HEK293 (cell line): ENCODE measurements at regions not wholly inside any gene's neighbourhood (a gene's known extent, or its start where the extent isn't known, plus 50 kb on each side); places are given as distances from the start of the nearest gene placed in this dataset.

Experiments used
- CTCF ChIA-PET: fragments of 350-600 bp; formaldehyde crosslinking; extraction: SDS; loops from one replicate; lab custom pipeline; 2021; ENCODE audit warnings: antibody characterized with exemption; lab: Yijun Ruan, JAX
- POLR2A ChIA-PET: fragments of 300-600 bp; formaldehyde crosslinking; extraction: SDS; loops from one replicate; lab custom pipeline; 2020; ENCODE audit warnings: antibody characterized with exemption, inconsistent platforms; lab: Yijun Ruan, JAX
- H3K27ac ChIP-seq: fragments of 200-500 bp; sonication (Bioruptor generic); 2 replicates; pipeline ENCODE4 v1.5.1; 2014; ENCODE audit warnings: low read depth, low read length, control low read depth, inconsistent platforms; ENCODE audit errors: extremely low read depth
- H3K36me3 ChIP-seq, 2 experiments: fragments of 200-500 bp in 1 of 2; sonication (Bioruptor generic) in 1 of 2; 1 replicate in 1 of 2; 2 replicates in 1 of 2; pipeline ENCODE4 v1.5.1; 2014 to 2017; ENCODE audit warnings: inconsistent platforms in 2 of 2, low read length in 2 of 2; ENCODE audit not compliant: control insufficient read depth in 2 of 2, insufficient read depth in 1 of 2
- H3K4me1 ChIP-seq: fragments of 200-500 bp; sonication (Bioruptor generic); 2 replicates; pipeline ENCODE4 v1.5.1; 2014; ENCODE audit warnings: mild to moderate bottlenecking, low read length, inconsistent platforms; ENCODE audit not compliant: control insufficient read depth, insufficient read depth
- H3K4me3 ChIP-seq: 2 replicates; pipeline ENCODE4 v1.5.1; 2011; ENCODE audit warnings: low read depth, mild to moderate bottlenecking, control low read depth, low read length, moderate library complexity
- H3K9me3 ChIP-seq: fragments of 200-500 bp; sonication (Bioruptor generic); 2 replicates; pipeline ENCODE4 v1.5.1; 2014; ENCODE audit warnings: low read depth, low read length, inconsistent platforms; ENCODE audit not compliant: control insufficient read depth, insufficient read depth
- KLF16 ChIP-seq: fragments of 450-650 bp; formaldehyde crosslinking; IDR thresholded peaks from 2 replicates; pipeline ENCODE4 v1.5.1; 2017; ENCODE audit warnings: missing biosample characterization, missing genetic modification characterization
- ZBTB1 ChIP-seq: fragments of 450-650 bp; formaldehyde crosslinking; IDR thresholded peaks from 2 replicates; pipeline ENCODE4 v1.5.1; 2016; ENCODE audit warnings: missing biosample characterization, missing genetic modification characterization
- ZFP3 ChIP-seq: fragments of 450-650 bp; formaldehyde crosslinking; IDR thresholded peaks from 2 replicates; pipeline ENCODE4 v1.5.1; 2016; ENCODE audit warnings: low read depth, missing biosample characterization, missing genetic modification characterization
- ZNF169 ChIP-seq: fragments of 450-650 bp; formaldehyde crosslinking; IDR thresholded peaks from 2 replicates; pipeline ENCODE4 v1.5.1; 2016; ENCODE audit warnings: missing biosample characterization, missing genetic modification characterization
- ZNF214 ChIP-seq: fragments of 450-650 bp; formaldehyde crosslinking; IDR thresholded peaks from 2 replicates; pipeline ENCODE4 v1.5.1; 2017; ENCODE audit warnings: missing biosample characterization, mild to moderate bottlenecking, missing genetic modification characterization, borderline replicate concordance
- ZNF311 ChIP-seq: fragments of 450-650 bp; formaldehyde crosslinking; IDR thresholded peaks from 2 replicates; pipeline ENCODE4 v1.5.1; 2017; ENCODE audit warnings: missing biosample characterization, missing genetic modification characterization, borderline replicate concordance
- ZNF362 ChIP-seq: fragments of 450-650 bp; formaldehyde crosslinking; IDR thresholded peaks from 2 replicates; pipeline ENCODE4 v1.5.1; 2016; ENCODE audit warnings: missing biosample characterization, missing genetic modification characterization
- ZNF37A ChIP-seq: fragments of 450-650 bp; IDR thresholded peaks from 2 replicates; pipeline ENCODE4 v1.5.1; 2018; ENCODE audit warnings: missing biosample characterization, missing genetic modification characterization
- ZNF488 ChIP-seq: fragments of 450-650 bp; formaldehyde crosslinking; IDR thresholded peaks from 2 replicates; pipeline ENCODE4 v1.5.1; 2016; ENCODE audit warnings: missing biosample characterization, missing genetic modification characterization
- ZNF501 ChIP-seq: fragments of 450-650 bp; formaldehyde crosslinking; IDR thresholded peaks from 2 replicates; pipeline ENCODE4 v1.5.1; 2016; ENCODE audit warnings: missing biosample characterization, missing genetic modification characterization
- ZNF518A ChIP-seq: fragments of 450-650 bp; formaldehyde crosslinking; conservative IDR thresholded peaks from 2 replicates; pipeline ENCODE4 v1.5.1; 2016; ENCODE audit warnings: low read depth, missing biosample characterization, missing genetic modification characterization
- ZNF544 ChIP-seq: fragments of 450-650 bp; formaldehyde crosslinking; IDR thresholded peaks from 2 replicates; pipeline ENCODE4 v1.5.0; 2017; ENCODE audit warnings: missing biosample characterization, missing genetic modification characterization
- ZNF585B ChIP-seq: fragments of 450-650 bp; formaldehyde crosslinking; IDR thresholded peaks from 2 replicates; pipeline ENCODE4 v1.5.1; 2016; ENCODE audit warnings: missing biosample characterization, missing genetic modification characterization
- ZNF623 ChIP-seq: fragments of 450-650 bp; formaldehyde crosslinking; IDR thresholded peaks from 2 replicates; pipeline ENCODE4 v1.5.1; 2016; ENCODE audit warnings: missing biosample characterization, missing genetic modification characterization
- ZNF629 ChIP-seq: fragments of 450-650 bp; formaldehyde crosslinking; IDR thresholded peaks from 2 replicates; pipeline ENCODE4 v1.5.1; 2017; ENCODE audit warnings: missing biosample characterization, missing genetic modification characterization
- ZNF707 ChIP-seq: fragments of 450-650 bp; formaldehyde crosslinking; IDR thresholded peaks from 2 replicates; pipeline ENCODE4 v1.5.1; 2016; ENCODE audit warnings: missing biosample characterization, missing genetic modification characterization
- ZNF76 ChIP-seq: fragments of 450-650 bp; formaldehyde crosslinking; IDR thresholded peaks from 2 replicates; pipeline ENCODE4; 2016; ENCODE audit warnings: low read depth, missing biosample characterization, missing genetic modification characterization, borderline replicate concordance
- ZNF785 ChIP-seq: fragments of 450-650 bp; formaldehyde crosslinking; IDR thresholded peaks from 2 replicates; pipeline ENCODE4 v1.5.1; 2016; ENCODE audit warnings: missing biosample characterization, missing genetic modification characterization
- ZSCAN23 ChIP-seq: fragments of 450-650 bp; formaldehyde crosslinking; IDR thresholded peaks from 2 replicates; pipeline ENCODE4 v1.5.1; 2016; ENCODE audit warnings: missing biosample characterization, missing genetic modification characterization
- ZSCAN4 ChIP-seq: fragments of 450-650 bp; formaldehyde crosslinking; IDR thresholded peaks from 2 replicates; pipeline ENCODE4 v1.5.1; 2017; ENCODE audit warnings: missing biosample characterization, missing genetic modification characterization
- ZXDB ChIP-seq: fragments of 450-650 bp; formaldehyde crosslinking; IDR thresholded peaks from 2 replicates; pipeline ENCODE4 v1.5.1; 2016; ENCODE audit warnings: missing biosample characterization, missing genetic modification characterization

- Histone ChIP-seq H3K9me3 (no peaks in the 10 kb centered on the region), H3K4me3 (no peak overlapping the region), H3K27ac (no peak overlapping the region), H3K4me1 (no peaks in the 10 kb centered on the region)
- POLR2A ChIA-PET: no interaction called here
- CTCF ChIA-PET: no interaction called here
- TF ChIP-seq ZNF362 (tag by site-specific recombination) (no peak), ZNF488 (no peak), ZNF37A (no peak)
- TF ChIP-seq, all 188 proteins: peak for 0
- H3K36me3 ChIP-seq: no peaks in the 10 kb centered on the region
Observed at GRCh38 chr9:86521322-86521721, 167.1 kb upstream of the TUT7 start.

GRCh38 chr9:86519066-86519615 lies 164.9 kb upstream of the TUT7 start:
- Histone ChIP-seq H3K4me1 (no peaks in the 10 kb centered on the region), H3K36me3 (no peaks in the 10 kb centered on the region), H3K4me3 (no peak overlapping the region), H3K9me3 (no peaks in the 10 kb centered on the region), H3K27ac (no peak overlapping the region)
- TF ChIP-seq ZNF544 (tag by site-specific recombination) (no peak), ZSCAN4 (tag by site-specific recombination) (no peak), ZFP3 (tag by site-specific recombination) (no peak), ZNF518A (tag by site-specific recombination) (no peak), ZNF76 (tag by site-specific recombination) (no peak), ZNF214 (tag by site-specific recombination) (no peak), ZNF707 (tag by site-specific recombination) (no peak), ZNF785 (tag by site-specific recombination) (no peak), ZNF169 (tag by site-specific recombination) (no peak), ZNF501 (tag by site-specific recombination) (no peak)
- CTCF ChIA-PET: interaction anchor here (0.7 kb wide), 1 partner anchor 286 kb away, joined by 3 read pairs; no protein-coding TSS in a partner anchor
- POLR2A ChIA-PET: no interaction called here

GRCh38 chr9:86517475-86517874 lies 163.3 kb upstream of the TUT7 start:
- Histone ChIP-seq H3K4me1 (no peaks in the 10 kb centered on the region), H3K4me3 (no peak overlapping the region), H3K36me3 (no peaks in the 10 kb centered on the region), H3K9me3 (no peaks in the 10 kb centered on the region), H3K27ac (no peak overlapping the region)
- ChIA-PET CTCF (interaction anchor here (1.0 kb wide), 1 partner anchor 31 kb away, joined by 3 read pairs; no protein-coding TSS in a partner anchor), POLR2A (no interaction called here)
- TF ChIP-seq ZNF629: no peak
- TF ChIP-seq ZNF311 (tag by site-specific recombination): no peak
- no peak for TF ChIP-seq KLF16
- TF ChIP-seq ZSCAN23 (tag by site-specific recombination): no peak
- no peak for TF ChIP-seq ZXDB (tag by site-specific recombination)
- no peak for TF ChIP-seq ZBTB1 (tag by site-specific recombination)
- no peak for TF ChIP-seq ZNF623 (tag by site-specific recombination)
- TF ChIP-seq ZNF585B (tag by site-specific recombination): peak; percentile 57
